ENCODE measurements at regions not wholly inside any gene's neighbourhood (a gene's known extent, or its start where the extent isn't known, plus 50 kb on each side); places are given as distances from the start of the nearest gene placed in this dataset.

- DNase-seq (ENCODE audit: low read depth) = no peak
- in situ Hi-C loops (cut with HindIII; ENCODE audit: low pct_unique_long_range_greater_than_20kb, low sequenced_read_pairs) = no loop called here
These were observed 117.8 kb upstream of the DKK2 start for GRCh38 chr4:107153956-107154355.

GRCh38 chr4:107153228-107153627, 117.1 kb upstream of the DKK2 start:
- DNase-seq (ENCODE audit: low read depth) = no peak
- in situ Hi-C loops (cut with HindIII; ENCODE audit: low pct_unique_long_range_greater_than_20kb, low sequenced_read_pairs) = no loop called here

GRCh38 chr4:107151173-107151572, 115.1 kb upstream of the DKK2 start:
- no peak for DNase-seq (ENCODE audit: low read depth)
- in situ Hi-C loops (cut with HindIII; ENCODE audit: low pct_unique_long_range_greater_than_20kb, low sequenced_read_pairs) = no loop called here

- no peak for DNase-seq (ENCODE audit: low read depth)
- in situ Hi-C loops (cut with HindIII; ENCODE audit: low pct_unique_long_range_greater_than_20kb, low sequenced_read_pairs) = no loop called here
These were observed 112.8 kb upstream of the DKK2 start for GRCh38 chr4:107148904-107149303.

- DNase-seq (ENCODE audit: low read depth) = no peak
- in situ Hi-C loops (cut with HindIII; ENCODE audit: low pct_unique_long_range_greater_than_20kb, low sequenced_read_pairs) = no loop called here
These were observed 111.8 kb upstream of the DKK2 start for GRCh38 chr4:107147873-107148272.

GRCh38 chr4:107138433-107138832, 102.3 kb upstream of the DKK2 start:
- in situ Hi-C loops (cut with HindIII; ENCODE audit: low pct_unique_long_range_greater_than_20kb, low sequenced_read_pairs) = no loop called here
- DNase-seq (ENCODE audit: low read depth) = no peak

GRCh38 chr4:107133965-107134653, 98.0 kb upstream of the DKK2 start:
- in situ Hi-C loops (cut with HindIII; ENCODE audit: low pct_unique_long_range_greater_than_20kb, low sequenced_read_pairs) = no loop called here
- no peak for DNase-seq (ENCODE audit: low read depth)

GRCh38 chr4:107131295-107131694, 95.2 kb upstream of the DKK2 start:
- in situ Hi-C loops (cut with HindIII; ENCODE audit: low pct_unique_long_range_greater_than_20kb, low sequenced_read_pairs) = no loop called here
- no peak for DNase-seq (ENCODE audit: low read depth)

- in situ Hi-C loops (cut with HindIII; ENCODE audit: low pct_unique_long_range_greater_than_20kb, low sequenced_read_pairs) = no loop called here
- DNase-seq (ENCODE audit: low read depth) = no peak
These were observed 94.0 kb upstream of the DKK2 start for GRCh38 chr4:107130157-107130556.

- in situ Hi-C loops (cut with HindIII; ENCODE audit: low pct_unique_long_range_greater_than_20kb, low sequenced_read_pairs) = no loop called here
- DNase-seq (ENCODE audit: low read depth) = no peak
These were observed 93.5 kb upstream of the DKK2 start for GRCh38 chr4:107129611-107130010.

- in situ Hi-C loops (cut with HindIII; ENCODE audit: low pct_unique_long_range_greater_than_20kb, low sequenced_read_pairs) = no loop called here
- DNase-seq (ENCODE audit: low read depth) = no peak
These were observed 93.0 kb upstream of the DKK2 start for GRCh38 chr4:107129076-107129475.

- no peak for DNase-seq (ENCODE audit: low read depth)
- in situ Hi-C loops (cut with HindIII; ENCODE audit: low pct_unique_long_range_greater_than_20kb, low sequenced_read_pairs) = no loop called here
These were observed 92.0 kb upstream of the DKK2 start for GRCh38 chr4:107128116-107128515.

- in situ Hi-C loops (cut with HindIII; ENCODE audit: low pct_unique_long_range_greater_than_20kb, low sequenced_read_pairs) = no loop called here
- no peak for DNase-seq (ENCODE audit: low read depth)
These were observed 89.4 kb upstream of the DKK2 start for GRCh38 chr4:107125496-107125895.

GRCh38 chr4:107122736-107123135, 86.6 kb upstream of the DKK2 start:
- in situ Hi-C loops (cut with HindIII; ENCODE audit: low pct_unique_long_range_greater_than_20kb, low sequenced_read_pairs) = no loop called here
- no peak for DNase-seq (ENCODE audit: low read depth)

- in situ Hi-C loops (cut with HindIII; ENCODE audit: low pct_unique_long_range_greater_than_20kb, low sequenced_read_pairs) = no loop called here
- DNase-seq (ENCODE audit: low read depth) = no peak
These were observed 84.5 kb upstream of the DKK2 start for GRCh38 chr4:107120661-107121060.

GRCh38 chr4:107117726-107118125, 81.6 kb upstream of the DKK2 start:
- in situ Hi-C loops (cut with HindIII; ENCODE audit: low pct_unique_long_range_greater_than_20kb, low sequenced_read_pairs) = no loop called here
- no peak for DNase-seq (ENCODE audit: low read depth)

- DNase-seq (ENCODE audit: low read depth) = no peak
- in situ Hi-C loops (cut with HindIII; ENCODE audit: low pct_unique_long_range_greater_than_20kb, low sequenced_read_pairs) = no loop called here
These were observed 79.2 kb upstream of the DKK2 start for GRCh38 chr4:107115185-107115847.

GRCh38 chr4:107114059-107114458, 77.9 kb upstream of the DKK2 start:
- in situ Hi-C loops (cut with HindIII; ENCODE audit: low pct_unique_long_range_greater_than_20kb, low sequenced_read_pairs) = no loop called here
- DNase-seq (ENCODE audit: low read depth) = no peak

- DNase-seq (ENCODE audit: low read depth) = no peak
- in situ Hi-C loops (cut with HindIII; ENCODE audit: low pct_unique_long_range_greater_than_20kb, low sequenced_read_pairs) = no loop called here
These were observed 62.3 kb upstream of the DKK2 start for GRCh38 chr4:107098401-107098800.

GRCh38 chr4:107094976-107095375, 58.9 kb upstream of the DKK2 start:
- in situ Hi-C loops (cut with HindIII; ENCODE audit: low pct_unique_long_range_greater_than_20kb, low sequenced_read_pairs) = no loop called here
- no peak for DNase-seq (ENCODE audit: low read depth)

Measured in Caki2 (cell line).